CD4-positive, alpha-beta T cell treated with Interleukin-17A for 1 hour (primary cell): ENCODE measurements at regions not wholly inside any gene's neighbourhood (a gene's known extent, or its start where the extent isn't known, plus 50 kb on each side); places are given as distances from the start of the nearest gene placed in this dataset.
"Not testable (repeated sequence)": the region's sequence is repeated elsewhere in the genome, so short reads cannot be mapped to it uniquely, and the experiment has no call there.

Experiments used
- DNase-seq: peaks from one replicate; pipeline ENCODE4 v3.0.0-alpha.2; 2020

GRCh38 chr16:52308051-52308450 is 238.9 kb downstream of the TOX3 start:
- no peak for DNase-seq

- no peak for DNase-seq
Observed at GRCh38 chr16:52301026-52301425, 245.9 kb downstream of the TOX3 start.

DNA sequence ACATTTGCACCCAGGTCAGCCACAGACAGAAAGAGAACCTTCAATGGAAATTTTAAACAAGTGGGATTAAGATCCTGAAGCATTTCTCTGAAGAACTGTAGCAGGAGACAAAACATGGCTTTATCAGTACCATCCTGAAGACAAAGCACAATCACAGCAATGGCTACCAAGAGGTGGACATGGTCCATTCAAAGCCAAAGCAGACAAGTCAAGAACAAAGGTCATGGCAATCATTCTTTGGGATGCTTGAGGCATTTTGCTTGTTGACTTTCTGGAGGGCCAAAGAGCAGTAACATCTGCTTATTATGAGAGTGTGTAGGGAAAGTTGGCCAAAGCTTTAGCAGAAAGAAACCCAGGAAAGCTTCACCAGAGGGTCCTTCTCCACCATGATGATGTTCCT is 248.2 kb downstream of the TOX3 start:
- DNase-seq: no peak

GRCh38 chr16:52296706-52297315 is 250.1 kb downstream of the TOX3 start:
- DNase-seq: not testable (repeated sequence)

DNA sequence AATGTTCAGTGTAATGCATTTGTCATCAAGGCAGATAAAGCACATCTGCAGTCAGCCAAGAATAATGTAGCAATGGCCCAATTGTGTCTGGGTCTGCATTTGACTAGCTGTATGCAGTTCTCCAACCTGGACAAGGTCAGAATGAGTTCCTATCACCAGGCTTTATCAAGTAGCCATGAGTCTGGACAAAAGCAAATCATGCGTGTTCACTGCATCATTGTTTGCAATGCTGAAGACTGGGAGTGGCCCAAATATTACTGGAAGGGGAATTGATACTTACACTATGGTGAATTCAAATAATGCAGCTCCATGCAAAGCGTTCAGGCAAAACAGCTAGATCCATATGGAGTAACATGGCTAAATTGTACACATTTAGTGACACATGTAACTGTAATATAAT is 250.9 kb downstream of the TOX3 start:
- DNase-seq: no peak

DNA sequence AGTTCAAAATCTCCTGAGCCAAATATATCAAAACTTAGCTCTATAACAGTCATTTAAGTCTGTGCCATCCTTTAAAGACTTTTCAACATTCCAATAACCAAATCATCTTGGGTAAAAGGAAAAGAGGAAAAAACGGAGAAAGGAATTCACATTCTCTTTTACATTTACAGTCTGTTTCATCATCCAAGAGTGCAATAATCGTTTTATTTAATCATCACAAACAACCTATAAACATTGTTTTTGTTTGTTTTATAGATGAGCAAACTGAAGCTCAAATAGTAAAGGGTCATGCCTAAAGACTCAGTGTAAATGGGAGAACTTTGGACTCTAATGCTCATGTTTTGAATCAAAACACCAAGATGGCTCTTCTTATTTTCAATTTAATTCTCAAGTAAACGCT is 252.3 kb downstream of the TOX3 start:
- DNase-seq: no peak

GRCh38 chr16:52293204-52293603 is 253.7 kb downstream of the TOX3 start:
- no peak for DNase-seq

DNA sequence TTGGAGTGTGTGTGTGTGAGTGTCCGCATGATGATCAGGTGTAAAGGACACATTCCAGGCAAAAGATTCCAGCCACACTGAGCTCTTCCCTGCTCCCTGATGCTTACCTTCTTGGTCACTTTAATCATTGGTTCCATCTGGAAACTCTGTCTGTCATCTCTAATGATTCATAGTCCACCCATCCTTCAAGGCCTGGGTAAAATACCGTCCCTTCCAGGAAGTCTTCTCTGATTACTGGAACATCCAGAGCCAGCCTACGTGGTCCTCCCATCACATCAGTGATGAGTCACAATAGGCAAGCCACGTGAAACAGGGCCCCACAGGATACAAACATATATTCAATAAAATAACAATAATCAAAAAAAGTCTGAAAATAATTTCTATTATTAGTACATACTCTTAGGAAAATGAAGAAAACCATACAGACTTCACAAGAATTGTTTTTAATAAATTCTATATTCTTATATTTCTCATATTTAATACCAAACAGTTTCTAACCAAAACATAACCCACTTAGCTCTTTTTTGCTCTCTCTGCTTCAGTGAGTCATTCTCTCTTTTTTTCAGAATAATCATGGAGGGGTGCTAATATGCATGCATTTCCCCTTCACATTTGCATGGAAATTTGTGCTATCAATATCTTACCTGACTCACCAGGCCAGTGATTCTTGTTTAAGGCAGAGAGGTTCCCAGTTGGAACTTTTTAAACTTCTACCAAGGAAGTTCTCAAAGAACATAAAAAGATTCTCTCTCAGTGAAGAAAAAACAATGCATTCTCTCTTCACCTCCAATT is 263.2 kb downstream of the TOX3 start:
- DNase-seq: no peak

DNA sequence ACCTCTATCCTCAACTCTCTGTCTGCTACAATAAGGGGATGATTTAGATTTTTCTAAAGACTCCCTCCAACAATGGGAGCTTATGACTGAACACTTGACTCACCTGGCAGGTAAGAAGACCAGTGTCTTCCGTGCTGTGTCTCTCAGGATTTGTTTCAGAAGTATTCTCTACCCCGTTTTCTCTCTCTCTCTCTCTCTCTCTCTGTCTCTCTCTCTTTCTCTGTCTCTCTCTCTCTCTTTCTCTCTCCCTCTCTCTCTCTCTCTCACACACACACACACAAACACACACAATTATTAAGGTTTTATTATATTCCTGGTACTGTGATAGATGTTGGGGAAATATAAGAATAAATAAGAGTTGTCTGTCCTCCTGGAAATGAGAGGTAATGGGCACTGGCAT is 263.9 kb downstream of the TOX3 start:
- no peak for DNase-seq

DNA sequence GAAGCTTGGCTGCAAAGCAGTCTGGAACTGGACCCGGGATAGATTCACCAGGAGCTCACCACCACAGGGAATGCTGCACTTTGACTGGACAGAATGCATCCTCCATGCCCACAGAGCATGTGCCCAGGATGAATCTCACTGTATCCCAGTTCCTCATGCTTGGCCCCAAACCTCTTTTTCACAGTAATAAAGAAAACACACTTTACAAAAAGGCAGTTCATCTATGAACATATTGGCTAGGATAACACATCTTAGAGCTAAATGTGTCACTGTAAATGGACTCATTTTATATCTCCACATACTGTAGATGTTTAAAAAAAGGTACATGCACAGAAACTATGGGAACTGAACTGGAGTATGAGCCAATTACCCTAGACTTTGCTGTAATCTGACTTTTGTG is 266.9 kb downstream of the TOX3 start:
- no peak for DNase-seq

DNA sequence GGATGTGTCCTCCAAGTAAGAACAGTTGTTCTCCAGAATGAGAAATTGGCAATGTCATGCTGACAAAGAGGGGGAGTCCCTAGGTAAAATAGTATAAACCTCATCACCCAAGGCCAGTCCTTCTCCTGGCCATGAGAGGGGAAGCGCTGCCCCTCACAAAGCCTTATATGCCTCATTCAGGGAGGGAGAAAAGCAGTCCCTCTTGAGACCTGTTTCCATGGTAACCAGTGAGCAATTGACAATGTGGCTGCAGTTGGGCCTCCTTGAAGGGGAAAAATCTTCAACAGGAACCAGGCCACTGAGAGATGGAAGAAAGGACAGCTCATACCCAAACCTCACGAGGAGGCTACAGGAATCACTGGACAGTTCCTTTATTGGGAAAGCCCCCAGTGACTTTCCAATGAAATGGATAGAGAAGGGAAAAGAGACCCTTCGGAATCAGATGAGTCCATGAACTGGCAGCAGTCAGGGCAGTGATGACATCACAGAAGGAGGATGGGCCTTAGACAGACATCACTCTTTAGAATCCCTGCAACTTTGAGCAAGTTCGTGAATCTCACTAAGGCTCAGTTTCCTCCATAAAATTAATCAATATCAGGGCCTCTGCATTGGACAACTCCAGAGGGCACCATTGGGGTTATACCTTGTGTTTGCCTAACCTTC is 275.7 kb downstream of the TOX3 start:
- no peak for DNase-seq

DNA sequence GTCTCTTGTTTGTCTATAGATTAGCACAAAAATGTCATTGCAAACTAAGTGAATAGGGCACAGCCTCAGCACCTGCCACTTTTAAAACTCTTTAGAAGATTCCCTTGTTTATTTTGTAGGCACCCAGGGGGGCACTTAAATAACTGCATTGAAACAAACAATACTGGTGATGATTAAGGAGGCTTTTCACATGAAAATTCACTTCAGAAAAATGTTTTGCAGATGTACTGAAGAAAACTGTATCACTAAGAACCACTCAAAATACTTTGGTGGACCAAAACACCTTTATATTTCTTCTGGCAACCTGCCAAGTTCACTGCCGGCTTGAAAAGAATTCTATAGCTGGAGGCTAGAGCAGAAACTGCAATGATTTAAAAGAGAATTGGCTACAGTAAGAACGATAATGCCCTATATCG is 281.5 kb downstream of the TOX3 start:
- no peak for DNase-seq

DNA sequence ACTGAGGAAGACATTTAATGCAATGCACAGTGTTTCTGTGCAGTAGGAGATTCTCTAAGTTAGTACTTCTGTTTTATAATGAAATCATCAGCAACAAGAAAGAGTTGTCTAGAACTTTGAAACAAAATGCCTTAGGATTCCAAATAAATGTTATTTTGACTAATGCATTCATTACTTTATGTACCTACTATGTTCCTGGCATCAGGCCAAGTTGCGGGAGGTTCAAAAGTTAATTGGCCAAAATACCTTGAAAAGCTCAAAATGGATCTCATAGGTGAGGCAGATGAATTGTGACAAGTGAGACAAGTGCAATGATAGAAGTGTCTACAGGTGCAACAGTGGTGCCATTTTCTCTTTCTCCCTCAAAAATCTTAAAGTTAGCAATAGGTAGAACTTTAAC is 289.4 kb downstream of the TOX3 start:
- no peak for DNase-seq

GRCh38 chr16:52256310-52257078 is 290.4 kb downstream of the TOX3 start:
- no peak for DNase-seq

- no peak for DNase-seq
Observed at GRCh38 chr16:52254746-52255145, 292.2 kb downstream of the TOX3 start.

DNA sequence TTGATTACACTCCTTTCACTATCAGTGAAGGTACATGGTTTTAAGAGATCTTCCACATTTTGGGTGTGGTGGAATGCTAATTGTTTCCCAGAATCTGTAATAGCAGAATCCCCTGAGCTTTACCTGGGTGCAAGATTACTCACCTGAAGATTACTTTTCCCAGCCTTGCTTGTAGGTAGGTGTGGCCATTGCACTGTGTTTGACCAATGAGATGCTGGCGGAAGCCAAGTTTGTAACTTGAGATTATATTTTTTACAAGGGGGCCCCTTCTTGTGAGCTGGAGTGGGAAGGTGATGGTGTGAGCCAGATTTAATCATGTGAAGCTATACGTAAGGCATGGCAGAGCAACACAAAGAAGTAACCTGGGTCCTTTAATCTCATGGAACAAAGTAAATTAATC is 294.3 kb downstream of the TOX3 start:
- no peak for DNase-seq

DNA sequence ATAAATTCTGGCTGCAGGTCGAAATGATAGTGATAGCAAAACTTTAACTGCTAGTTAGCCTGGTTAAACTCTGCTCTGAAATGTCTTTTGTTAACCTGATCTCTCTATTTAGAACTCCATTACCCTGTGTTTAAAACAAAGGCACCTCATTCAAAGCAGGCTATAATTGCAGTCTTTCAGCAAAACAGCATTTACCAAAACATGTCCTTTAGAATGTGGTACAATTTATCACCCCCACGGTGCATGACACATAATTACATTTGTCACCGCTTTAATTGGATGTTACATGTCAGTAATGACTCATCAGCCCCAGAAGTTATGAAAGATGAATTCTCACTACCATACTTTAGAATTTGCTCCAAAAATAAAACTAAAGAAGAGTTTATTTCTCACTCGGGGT is 295.4 kb downstream of the TOX3 start:
- no peak for DNase-seq

DNA sequence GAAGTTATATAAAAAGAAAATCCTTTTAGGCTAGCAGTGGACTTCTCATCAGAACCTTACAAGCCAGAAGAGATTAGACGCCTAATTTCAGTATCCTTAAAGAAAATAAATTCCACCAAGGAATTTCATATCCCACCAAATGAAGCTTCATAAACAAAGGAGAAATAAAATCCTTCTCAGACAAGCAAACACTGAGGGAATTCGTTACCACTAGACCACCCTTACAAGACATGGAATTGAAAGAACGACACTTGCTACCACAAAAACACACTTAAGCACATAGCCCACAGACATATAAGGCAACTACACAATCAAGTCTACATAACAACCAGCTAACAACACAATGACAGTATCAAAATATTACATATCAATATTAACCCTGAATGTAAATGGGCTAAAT is 299.2 kb downstream of the TOX3 start:
- DNase-seq: no peak

DNA sequence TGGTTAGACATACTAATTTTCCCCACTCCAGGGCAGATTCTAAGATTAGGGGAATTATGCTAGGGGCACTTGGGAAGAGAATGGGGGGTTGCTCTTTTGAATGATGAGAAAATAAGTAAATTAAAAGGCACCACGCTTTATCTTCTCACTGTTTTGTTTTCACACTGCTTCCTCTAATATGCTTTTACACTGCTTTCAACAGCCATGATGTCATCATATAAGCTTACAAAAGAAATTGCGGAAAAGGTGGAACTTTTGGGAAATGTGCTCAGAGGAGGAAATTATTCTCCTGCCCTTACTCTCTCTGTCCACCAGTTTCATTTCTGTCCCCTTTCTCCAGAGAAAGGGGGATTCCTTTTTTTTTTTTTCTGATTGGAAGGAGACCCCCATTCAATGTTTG is 308.2 kb downstream of the TOX3 start:
- no peak for DNase-seq

GRCh38 chr16:52237823-52238222 is 309.1 kb downstream of the TOX3 start:
- DNase-seq: no peak

- no peak for DNase-seq
Observed at GRCh38 chr16:52235186-52235585, 311.8 kb downstream of the TOX3 start.

DNA sequence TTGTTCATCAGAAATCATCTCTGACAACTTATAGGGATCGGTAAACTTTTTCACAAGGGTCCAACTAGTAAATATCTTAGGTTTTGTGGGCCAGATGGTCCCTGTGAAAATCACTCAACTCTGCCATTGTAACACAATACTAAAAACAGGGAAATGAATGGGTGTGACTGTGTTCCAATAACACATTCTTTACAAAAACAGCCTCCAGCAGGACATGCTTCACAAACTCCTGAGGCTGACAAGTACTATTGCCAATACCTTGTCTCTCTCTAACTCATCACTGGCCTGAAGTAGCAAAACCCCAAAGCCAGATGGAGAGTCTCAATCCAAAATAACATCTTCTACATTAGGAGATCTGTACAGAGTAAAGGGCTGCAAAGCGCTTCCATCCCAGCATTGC is 312.3 kb downstream of the TOX3 start:
- no peak for DNase-seq

- no peak for DNase-seq
Observed at GRCh38 chr16:52229471-52229870, 317.5 kb downstream of the TOX3 start.

- DNase-seq: no peak
Observed at GRCh38 chr16:52227851-52228250, 319.1 kb downstream of the TOX3 start.
